ENCODE measurements at regions not wholly inside any gene's neighbourhood (a gene's known extent, or its start where the extent isn't known, plus 50 kb on each side); places are given as distances from the start of the nearest gene placed in this dataset.

GRCh38 chr1:199448646-199449045, 578.9 kb upstream of the NR5A2 start:
- TF ChIP-seq CTCF (IDR thresholded peaks at IDR 0.05) (no peak), SIN3A (IDR thresholded peaks at IDR 0.05; ENCODE audit: borderline replicate concordance, insufficient read depth, low read depth, low read length) (no peak), REST (IDR thresholded peaks at IDR 0.05; ENCODE audit: insufficient read depth in 1 of 2, low read depth in 2 of 2, low read length in 1 of 2) (no peak), POLR2AphosphoS5 (IDR thresholded peaks at IDR 0.05; ENCODE audit: low read depth, low read length) (no peak)
